ENCODE measurements at regions not wholly inside any gene's neighbourhood (a gene's known extent, or its start where the extent isn't known, plus 50 kb on each side); places are given as distances from the start of the nearest gene placed in this dataset.

DNA sequence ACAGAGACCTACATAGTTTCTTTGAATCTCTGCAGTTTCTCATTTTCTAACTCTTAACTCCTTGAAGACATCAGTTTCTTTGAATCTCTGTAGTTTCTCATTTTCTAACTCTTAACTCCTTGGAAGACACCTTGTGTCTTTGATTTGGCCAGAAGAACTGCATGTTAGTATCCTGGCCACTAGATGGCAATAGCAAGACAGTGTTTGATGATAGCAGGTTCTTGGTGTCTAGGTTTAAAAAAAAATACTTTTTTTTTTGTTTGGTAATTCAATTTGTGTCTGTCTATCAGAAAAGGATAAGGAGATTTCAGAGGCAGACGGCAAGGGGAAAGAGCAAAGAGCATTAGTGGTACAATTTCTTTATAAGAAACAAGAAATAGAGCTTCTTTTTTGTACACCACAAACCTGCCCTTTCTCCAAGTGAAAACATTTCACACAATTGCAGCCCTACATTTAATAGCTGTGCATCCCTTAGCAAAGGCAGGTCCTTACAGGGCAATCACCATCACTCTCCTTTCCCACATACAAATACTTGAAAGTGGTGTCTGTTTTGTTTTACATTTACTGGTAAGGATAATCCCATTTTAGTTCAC is 1324.9 kb upstream of the CDH8 start:
- TF ChIP-seq CTCF (conservative IDR thresholded peaks at IDR 0.05): peak; percentile 88
- Histone ChIP-seq H2AK5ac (ENCODE audit: insufficient read length, low read length) (no peak overlapping the region), H3K18ac (ENCODE audit: insufficient read length, low read depth, low read length) (no peak overlapping the region), H3K9me3 (ENCODE audit: control insufficient read depth, low read depth, low read length) (no peaks in the 10 kb centered on the region), H4K8ac (replicated peaks; ENCODE audit: insufficient read length, low read depth, low read length) (no peak overlapping the region), H3K4me2 (ENCODE audit: insufficient read depth, insufficient read length, low read length) (no peak overlapping the region), H2BK5ac (ENCODE audit: insufficient read length, low read length) (no peak overlapping the region), H4K20me1 (ENCODE audit: control insufficient read depth, insufficient read depth, insufficient read length) (no peaks in the 10 kb centered on the region), H2BK120ac (ENCODE audit: low read depth, low read length, poor library complexity, severe bottlenecking) (no peak overlapping the region), H2AFZ (ENCODE audit: low read length) (no peak overlapping the region), H3K79me2 (ENCODE audit: insufficient read depth, low read length) (no peaks in the 10 kb centered on the region), H3K79me1 (ENCODE audit: insufficient read depth, low read depth, low read length, poor library complexity, severe bottlenecking) (no peaks in the 10 kb centered on the region), H3K4ac (ENCODE audit: low read depth, low read length) (no peak overlapping the region), H2BK15ac (ENCODE audit: low read depth, low read length) (no peak overlapping the region), H4K91ac (ENCODE audit: insufficient read length, low read depth, low read length) (no peak overlapping the region), H3K4me1 (ENCODE audit: insufficient read depth, low read length) (no peaks in the 10 kb centered on the region), H3K14ac (ENCODE audit: insufficient read depth, low read length) (no peak overlapping the region), H3T11ph (ENCODE audit: low read length) (no peak overlapping the region), H3K56ac (ENCODE audit: insufficient read length, low read depth, low read length) (no peak overlapping the region), H2BK20ac (ENCODE audit: low read depth, low read length, poor library complexity, severe bottlenecking) (no peak overlapping the region), H3K23me2 (ENCODE audit: insufficient read length, low read depth, low read length, poor library complexity, severe bottlenecking) (no peaks in the 10 kb centered on the region), H3K27ac (ENCODE audit: insufficient read length, low read depth, low read length) (no peak overlapping the region), H3K23ac (ENCODE audit: insufficient read length, low read depth, low read length) (no peak overlapping the region), H3K27me3 (ENCODE audit: insufficient read depth, low read length) (no peaks in the 10 kb centered on the region), H3K9ac (ENCODE audit: extremely low read depth, insufficient read length, low read length) (no peak overlapping the region), H2BK12ac (ENCODE audit: insufficient read length, low read depth, low read length) (no peak overlapping the region), H4K5ac (ENCODE audit: insufficient read length, low read depth, low read length) (no peak overlapping the region)
- Mint-ChIP-seq H3K4me1 (peaks cover 0 to 7% of the 10 kb centered on the region in 2 experiments; a peak in 3 of 4 replicates), H3K4me3 (no peak overlapping the region), H3K27ac (no peak overlapping the region; a peak in 1 of 7 replicates), H3K9me3 (no peaks in the 10 kb centered on the region), H3K36me3 (ENCODE audit: insufficient read depth in 1 of 3, low read depth in 3 of 3) (no peaks in the 10 kb centered on the region), H3K27me3 (ENCODE audit: low read depth) (no peaks in the 10 kb centered on the region)
- WGBS (ENCODE audit: extremely low coverage, insufficient read length, low lambda C conversion rate): no CpG with 5 or more reads among the region's 1 CpG
- no peak for DNase-seq

All from H9 (cell line).